WTC11 (cell line): ENCODE measurements at regions not wholly inside any gene's neighbourhood (a gene's known extent, or its start where the extent isn't known, plus 50 kb on each side); places are given as distances from the start of the nearest gene placed in this dataset.

Experiments used
- ATAC-seq: fragments of 200-7000 bp; cut with Tn5 transposase; 2 replicates; pipeline ENCODE4 v1.10.0; 2021; ENCODE audit warnings: mild to moderate bottlenecking, moderate library complexity
- CTCF ChIA-PET: fragments of 300-600 bp; sonication (Branson Sonifier 250); formaldehyde crosslinking; loops from one replicate; lab custom pipeline; 2021; ENCODE audit warnings: antibody characterized with exemption; lab: Charles Lee
- POLR2A ChIA-PET: fragments of 350-600 bp; sonication (Branson Sonifier 250); formaldehyde crosslinking; loops from one replicate; lab custom pipeline; 2021; ENCODE audit warnings: antibody characterized with exemption; lab: Charles Lee
- DNase-seq: peaks from one replicate; pipeline ENCODE4 v3.0.0; 2021; ENCODE audit warnings: low spot score
- H3K27ac Mint-ChIP-seq: 2 replicates; pipeline ENCODE4 v1.8.0; 2021; ENCODE audit warnings: mixed read lengths
- H3K27me3 Mint-ChIP-seq: 2 replicates; pipeline ENCODE4 v1.8.0; 2021; ENCODE audit warnings: low read depth, mild to moderate bottlenecking, moderate library complexity, mixed read lengths
- H3K36me3 Mint-ChIP-seq: 2 replicates; pipeline ENCODE4 v1.8.0; 2021; ENCODE audit warnings: mixed read lengths
- H3K4me1 Mint-ChIP-seq: 2 replicates; pipeline ENCODE4 v1.8.0; 2022; ENCODE audit warnings: mixed read lengths
- H3K4me3 Mint-ChIP-seq: 2 replicates; pipeline ENCODE4 v1.8.0; 2021; ENCODE audit warnings: mild to moderate bottlenecking, moderate library complexity, mixed read lengths
- H3K9me3 Mint-ChIP-seq: 2 replicates; pipeline ENCODE4 v1.8.0; 2021; ENCODE audit warnings: mixed read lengths
- CREB1 ChIP-seq: sonication (generic); formaldehyde crosslinking; IDR thresholded peaks from 2 replicates; pipeline ENCODE4 v1.8.0; 2023; ENCODE audit warnings: mild to moderate bottlenecking, missing genetic modification reagents
- EMX1 ChIP-seq: fragments of 250-450 bp; sonication (Bioruptor Pico); IDR thresholded peaks from 2 replicates; pipeline ENCODE4 v1.8.0; 2021; ENCODE audit warnings: mild to moderate bottlenecking
- ESRRA ChIP-seq: sonication (generic); formaldehyde crosslinking; IDR thresholded peaks from 2 replicates; pipeline ENCODE4 v1.8.1; 2022; ENCODE audit warnings: mild to moderate bottlenecking, missing genetic modification reagents, borderline replicate concordance
- FOXK1 ChIP-seq: sonication (generic); formaldehyde crosslinking; IDR thresholded peaks from 2 replicates; pipeline ENCODE4 v1.8.0; 2022; ENCODE audit warnings: mild to moderate bottlenecking, moderate library complexity, missing genetic modification reagents
- MXD4 ChIP-seq: fragments of 250-450 bp; sonication (Bioruptor Pico); IDR thresholded peaks from 2 replicates; pipeline ENCODE4 v1.8.0; 2021; ENCODE audit warnings: mild to moderate bottlenecking, moderate library complexity, borderline replicate concordance
- NR1H2 ChIP-seq: sonication (generic); formaldehyde crosslinking; IDR thresholded peaks from 2 replicates; pipeline ENCODE4 v1.9.0; 2021; ENCODE audit warnings: mild to moderate bottlenecking, moderate library complexity, missing genetic modification reagents
- OVOL2 ChIP-seq: fragments of 250-450 bp; sonication (Bioruptor Pico); IDR thresholded peaks from 2 replicates; pipeline ENCODE4 v1.9.0; 2021; ENCODE audit warnings: mild to moderate bottlenecking, borderline replicate concordance
- PRRX2 ChIP-seq: fragments of 250-450 bp; sonication (Bioruptor Pico); IDR thresholded peaks from 2 replicates; pipeline ENCODE4 v1.8.0; 2021; ENCODE audit warnings: mild to moderate bottlenecking
- TP53 ChIP-seq: sonication (generic); formaldehyde crosslinking; IDR thresholded peaks from 2 replicates; pipeline ENCODE4 v1.8.1; 2023; ENCODE audit warnings: mild to moderate bottlenecking, missing genetic modification reagents
- ZNF317 ChIP-seq: sonication (generic); formaldehyde crosslinking; IDR thresholded peaks from 2 replicates; pipeline ENCODE4 v1.8.1; 2023; ENCODE audit warnings: low read depth, mild to moderate bottlenecking, moderate library complexity, missing genetic modification reagents, borderline replicate concordance
- ZNF423 ChIP-seq: fragments of 250-450 bp; sonication (Bioruptor Pico); IDR thresholded peaks from 2 replicates; pipeline ENCODE4 v2.1.2; 2022; ENCODE audit warnings: mild to moderate bottlenecking, moderate library complexity
- TF ChIP-seq, protein P1 (sequence below): sonication (generic); formaldehyde crosslinking; IDR thresholded peaks from 2 replicates; pipeline ENCODE4 v1.8.1; 2023; ENCODE audit warnings: mild to moderate bottlenecking, missing genetic modification reagents, borderline replicate concordance
- TF ChIP-seq, protein P2 (sequence below): sonication (generic); formaldehyde crosslinking; IDR thresholded peaks from 2 replicates; pipeline ENCODE4 v1.8.0; 2023; ENCODE audit warnings: missing genetic modification reagents
- TF ChIP-seq, protein P3 (sequence below): sonication (generic); formaldehyde crosslinking; IDR thresholded peaks from 2 replicates; pipeline ENCODE4 v1.8.0; 2022; ENCODE audit warnings: mild to moderate bottlenecking, missing genetic modification reagents
- TF ChIP-seq, protein P4 (sequence below): sonication (generic); formaldehyde crosslinking; IDR thresholded peaks from 2 replicates; pipeline ENCODE4 v1.8.1; 2023; ENCODE audit warnings: mild to moderate bottlenecking, missing genetic modification reagents, moderate library complexity
- TF ChIP-seq, protein P5 (sequence below): fragments of 250-450 bp; sonication (Bioruptor Pico); IDR thresholded peaks from 2 replicates; pipeline ENCODE4 v1.9.0; 2021; ENCODE audit warnings: mild to moderate bottlenecking
- TF ChIP-seq, protein P6 (sequence below): fragments of 200-600 bp; IDR thresholded peaks from 2 replicates; pipeline ENCODE4 v1.8.0; 2022; ENCODE audit warnings: antibody characterized with exemption
- TF ChIP-seq, protein P7 (sequence below): sonication (generic); formaldehyde crosslinking; IDR thresholded peaks from 2 replicates; pipeline ENCODE4 v1.8.1; 2023; ENCODE audit warnings: mild to moderate bottlenecking, missing genetic modification reagents, moderate library complexity
- TF ChIP-seq, protein P8 (sequence below): sonication (generic); formaldehyde crosslinking; IDR thresholded peaks from 2 replicates; pipeline ENCODE4 v1.8.0; 2022; ENCODE audit warnings: mild to moderate bottlenecking, missing genetic modification reagents
- TF ChIP-seq, protein P9 (sequence below): sonication (generic); formaldehyde crosslinking; IDR thresholded peaks from 2 replicates; pipeline ENCODE4 v1.8.0; 2022; ENCODE audit warnings: missing genetic modification reagents
- TF ChIP-seq, protein P10 (sequence below): fragments of 250-450 bp; sonication (Bioruptor Pico); conservative IDR thresholded peaks from 2 replicates; pipeline ENCODE4 v1.9.0; 2021; ENCODE audit warnings: mild to moderate bottlenecking

DNA sequence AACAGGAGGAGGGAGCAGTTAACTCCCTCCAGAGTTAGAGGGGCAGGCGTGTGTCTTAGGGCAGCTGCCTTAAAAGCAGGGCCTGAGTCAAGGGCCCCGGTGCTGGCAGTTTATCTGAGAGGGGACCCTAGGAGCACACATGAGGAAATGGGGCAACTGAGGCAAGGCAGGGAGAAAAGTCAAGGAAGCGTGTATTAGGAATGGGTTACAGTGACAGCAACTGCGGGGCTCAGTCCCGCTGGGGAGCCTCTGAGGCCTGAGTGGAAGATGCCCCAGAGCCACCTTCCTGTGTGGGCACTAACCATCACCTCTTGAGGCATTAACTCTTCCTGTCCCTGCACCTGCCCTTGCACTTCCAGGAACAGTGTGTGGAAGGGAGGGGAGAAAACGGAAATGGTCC lies 276.3 kb downstream of the MATN1 start (continued):
- TF ChIP-seq, protein P1, sequence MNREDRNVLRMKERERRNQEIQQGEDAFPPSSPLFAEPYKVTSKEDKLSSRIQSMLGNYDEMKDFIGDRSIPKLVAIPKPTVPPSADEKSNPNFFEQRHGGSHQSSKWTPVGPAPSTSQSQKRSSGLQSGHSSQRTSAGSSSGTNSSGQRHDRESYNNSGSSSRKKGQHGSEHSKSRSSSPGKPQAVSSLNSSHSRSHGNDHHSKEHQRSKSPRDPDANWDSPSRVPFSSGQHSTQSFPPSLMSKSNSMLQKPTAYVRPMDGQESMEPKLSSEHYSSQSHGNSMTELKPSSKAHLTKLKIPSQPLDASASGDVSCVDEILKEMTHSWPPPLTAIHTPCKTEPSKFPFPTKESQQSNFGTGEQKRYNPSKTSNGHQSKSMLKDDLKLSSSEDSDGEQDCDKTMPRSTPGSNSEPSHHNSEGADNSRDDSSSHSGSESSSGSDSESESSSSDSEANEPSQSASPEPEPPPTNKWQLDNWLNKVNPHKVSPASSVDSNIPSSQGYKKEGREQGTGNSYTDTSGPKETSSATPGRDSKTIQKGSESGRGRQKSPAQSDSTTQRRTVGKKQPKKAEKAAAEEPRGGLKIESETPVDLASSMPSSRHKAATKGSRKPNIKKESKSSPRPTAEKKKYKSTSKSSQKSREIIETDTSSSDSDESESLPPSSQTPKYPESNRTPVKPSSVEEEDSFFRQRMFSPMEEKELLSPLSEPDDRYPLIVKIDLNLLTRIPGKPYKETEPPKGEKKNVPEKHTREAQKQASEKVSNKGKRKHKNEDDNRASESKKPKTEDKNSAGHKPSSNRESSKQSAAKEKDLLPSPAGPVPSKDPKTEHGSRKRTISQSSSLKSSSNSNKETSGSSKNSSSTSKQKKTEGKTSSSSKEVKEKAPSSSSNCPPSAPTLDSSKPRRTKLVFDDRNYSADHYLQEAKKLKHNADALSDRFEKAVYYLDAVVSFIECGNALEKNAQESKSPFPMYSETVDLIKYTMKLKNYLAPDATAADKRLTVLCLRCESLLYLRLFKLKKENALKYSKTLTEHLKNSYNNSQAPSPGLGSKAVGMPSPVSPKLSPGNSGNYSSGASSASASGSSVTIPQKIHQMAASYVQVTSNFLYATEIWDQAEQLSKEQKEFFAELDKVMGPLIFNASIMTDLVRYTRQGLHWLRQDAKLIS (CRISPR knock-in tag): no peak
- TF ChIP-seq, protein P2, sequence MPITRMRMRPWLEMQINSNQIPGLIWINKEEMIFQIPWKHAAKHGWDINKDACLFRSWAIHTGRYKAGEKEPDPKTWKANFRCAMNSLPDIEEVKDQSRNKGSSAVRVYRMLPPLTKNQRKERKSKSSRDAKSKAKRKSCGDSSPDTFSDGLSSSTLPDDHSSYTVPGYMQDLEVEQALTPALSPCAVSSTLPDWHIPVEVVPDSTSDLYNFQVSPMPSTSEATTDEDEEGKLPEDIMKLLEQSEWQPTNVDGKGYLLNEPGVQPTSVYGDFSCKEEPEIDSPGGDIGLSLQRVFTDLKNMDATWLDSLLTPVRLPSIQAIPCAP (CRISPR knock-in tag): no peak
- TF ChIP-seq, protein P3, sequence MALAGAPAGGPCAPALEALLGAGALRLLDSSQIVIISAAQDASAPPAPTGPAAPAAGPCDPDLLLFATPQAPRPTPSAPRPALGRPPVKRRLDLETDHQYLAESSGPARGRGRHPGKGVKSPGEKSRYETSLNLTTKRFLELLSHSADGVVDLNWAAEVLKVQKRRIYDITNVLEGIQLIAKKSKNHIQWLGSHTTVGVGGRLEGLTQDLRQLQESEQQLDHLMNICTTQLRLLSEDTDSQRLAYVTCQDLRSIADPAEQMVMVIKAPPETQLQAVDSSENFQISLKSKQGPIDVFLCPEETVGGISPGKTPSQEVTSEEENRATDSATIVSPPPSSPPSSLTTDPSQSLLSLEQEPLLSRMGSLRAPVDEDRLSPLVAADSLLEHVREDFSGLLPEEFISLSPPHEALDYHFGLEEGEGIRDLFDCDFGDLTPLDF (CRISPR knock-in tag): no peak
- TF ChIP-seq OVOL2 (CRISPR knock-in tag): no peak
- TF ChIP-seq, protein P4, sequence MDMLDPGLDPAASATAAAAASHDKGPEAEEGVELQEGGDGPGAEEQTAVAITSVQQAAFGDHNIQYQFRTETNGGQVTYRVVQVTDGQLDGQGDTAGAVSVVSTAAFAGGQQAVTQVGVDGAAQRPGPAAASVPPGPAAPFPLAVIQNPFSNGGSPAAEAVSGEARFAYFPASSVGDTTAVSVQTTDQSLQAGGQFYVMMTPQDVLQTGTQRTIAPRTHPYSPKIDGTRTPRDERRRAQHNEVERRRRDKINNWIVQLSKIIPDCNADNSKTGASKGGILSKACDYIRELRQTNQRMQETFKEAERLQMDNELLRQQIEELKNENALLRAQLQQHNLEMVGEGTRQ: no peak
- no peak for TF ChIP-seq ZNF423
- TF ChIP-seq PRRX2 (CRISPR knock-in tag): no peak
- no peak for TF ChIP-seq TP53 (CRISPR knock-in tag)

DNA sequence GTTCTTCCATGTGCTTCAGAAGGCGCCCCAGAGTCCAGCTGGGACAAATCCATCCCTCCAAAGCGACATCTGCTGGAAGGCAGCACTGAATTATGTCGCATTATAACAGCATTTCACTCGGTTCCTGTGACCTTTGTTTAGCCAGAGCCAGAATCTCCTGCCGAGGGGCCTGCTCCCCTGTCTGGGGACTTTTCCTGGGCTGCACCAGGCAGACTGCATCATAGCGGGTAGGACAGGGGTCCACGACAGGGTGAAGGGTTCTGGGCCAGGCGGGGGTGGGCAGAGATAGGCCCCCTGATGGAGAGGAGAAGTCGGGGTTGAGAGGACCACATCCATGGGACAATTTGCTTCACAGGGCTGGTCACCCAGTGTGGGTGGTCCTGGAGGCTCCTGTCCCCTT lies 276.9 kb downstream of the MATN1 start:
- CTCF ChIA-PET: no interaction called here
- no peak overlapping the region for H3K4me3 Mint-ChIP-seq
- TF ChIP-seq ZNF423 (no peak), CREB1 (no peak), FOXK1 (no peak), PRRX2 (CRISPR knock-in tag) (no peak), NR1H2 (CRISPR knock-in tag) (no peak), MXD4 (CRISPR knock-in tag) (no peak), ESRRA (CRISPR knock-in tag) (no peak), EMX1 (CRISPR knock-in tag) (no peak), ZNF317 (CRISPR knock-in tag) (no peak)
- TF ChIP-seq, protein P5, sequence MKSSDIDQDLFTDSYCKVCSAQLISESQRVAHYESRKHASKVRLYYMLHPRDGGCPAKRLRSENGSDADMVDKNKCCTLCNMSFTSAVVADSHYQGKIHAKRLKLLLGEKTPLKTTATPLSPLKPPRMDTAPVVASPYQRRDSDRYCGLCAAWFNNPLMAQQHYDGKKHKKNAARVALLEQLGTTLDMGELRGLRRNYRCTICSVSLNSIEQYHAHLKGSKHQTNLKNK (CRISPR knock-in tag): no peak
- TF ChIP-seq, protein P6, sequence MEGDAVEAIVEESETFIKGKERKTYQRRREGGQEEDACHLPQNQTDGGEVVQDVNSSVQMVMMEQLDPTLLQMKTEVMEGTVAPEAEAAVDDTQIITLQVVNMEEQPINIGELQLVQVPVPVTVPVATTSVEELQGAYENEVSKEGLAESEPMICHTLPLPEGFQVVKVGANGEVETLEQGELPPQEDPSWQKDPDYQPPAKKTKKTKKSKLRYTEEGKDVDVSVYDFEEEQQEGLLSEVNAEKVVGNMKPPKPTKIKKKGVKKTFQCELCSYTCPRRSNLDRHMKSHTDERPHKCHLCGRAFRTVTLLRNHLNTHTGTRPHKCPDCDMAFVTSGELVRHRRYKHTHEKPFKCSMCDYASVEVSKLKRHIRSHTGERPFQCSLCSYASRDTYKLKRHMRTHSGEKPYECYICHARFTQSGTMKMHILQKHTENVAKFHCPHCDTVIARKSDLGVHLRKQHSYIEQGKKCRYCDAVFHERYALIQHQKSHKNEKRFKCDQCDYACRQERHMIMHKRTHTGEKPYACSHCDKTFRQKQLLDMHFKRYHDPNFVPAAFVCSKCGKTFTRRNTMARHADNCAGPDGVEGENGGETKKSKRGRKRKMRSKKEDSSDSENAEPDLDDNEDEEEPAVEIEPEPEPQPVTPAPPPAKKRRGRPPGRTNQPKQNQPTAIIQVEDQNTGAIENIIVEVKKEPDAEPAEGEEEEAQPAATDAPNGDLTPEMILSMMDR: no peak
- TF ChIP-seq, protein P7, sequence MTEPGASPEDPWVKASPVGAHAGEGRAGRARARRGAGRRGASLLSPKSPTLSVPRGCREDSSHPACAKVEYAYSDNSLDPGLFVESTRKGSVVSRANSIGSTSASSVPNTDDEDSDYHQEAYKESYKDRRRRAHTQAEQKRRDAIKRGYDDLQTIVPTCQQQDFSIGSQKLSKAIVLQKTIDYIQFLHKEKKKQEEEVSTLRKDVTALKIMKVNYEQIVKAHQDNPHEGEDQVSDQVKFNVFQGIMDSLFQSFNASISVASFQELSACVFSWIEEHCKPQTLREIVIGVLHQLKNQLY (CRISPR knock-in tag): no peak
- TF ChIP-seq, protein P8, sequence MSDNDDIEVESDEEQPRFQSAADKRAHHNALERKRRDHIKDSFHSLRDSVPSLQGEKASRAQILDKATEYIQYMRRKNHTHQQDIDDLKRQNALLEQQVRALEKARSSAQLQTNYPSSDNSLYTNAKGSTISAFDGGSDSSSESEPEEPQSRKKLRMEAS: no peak
- TF ChIP-seq, protein P9, sequence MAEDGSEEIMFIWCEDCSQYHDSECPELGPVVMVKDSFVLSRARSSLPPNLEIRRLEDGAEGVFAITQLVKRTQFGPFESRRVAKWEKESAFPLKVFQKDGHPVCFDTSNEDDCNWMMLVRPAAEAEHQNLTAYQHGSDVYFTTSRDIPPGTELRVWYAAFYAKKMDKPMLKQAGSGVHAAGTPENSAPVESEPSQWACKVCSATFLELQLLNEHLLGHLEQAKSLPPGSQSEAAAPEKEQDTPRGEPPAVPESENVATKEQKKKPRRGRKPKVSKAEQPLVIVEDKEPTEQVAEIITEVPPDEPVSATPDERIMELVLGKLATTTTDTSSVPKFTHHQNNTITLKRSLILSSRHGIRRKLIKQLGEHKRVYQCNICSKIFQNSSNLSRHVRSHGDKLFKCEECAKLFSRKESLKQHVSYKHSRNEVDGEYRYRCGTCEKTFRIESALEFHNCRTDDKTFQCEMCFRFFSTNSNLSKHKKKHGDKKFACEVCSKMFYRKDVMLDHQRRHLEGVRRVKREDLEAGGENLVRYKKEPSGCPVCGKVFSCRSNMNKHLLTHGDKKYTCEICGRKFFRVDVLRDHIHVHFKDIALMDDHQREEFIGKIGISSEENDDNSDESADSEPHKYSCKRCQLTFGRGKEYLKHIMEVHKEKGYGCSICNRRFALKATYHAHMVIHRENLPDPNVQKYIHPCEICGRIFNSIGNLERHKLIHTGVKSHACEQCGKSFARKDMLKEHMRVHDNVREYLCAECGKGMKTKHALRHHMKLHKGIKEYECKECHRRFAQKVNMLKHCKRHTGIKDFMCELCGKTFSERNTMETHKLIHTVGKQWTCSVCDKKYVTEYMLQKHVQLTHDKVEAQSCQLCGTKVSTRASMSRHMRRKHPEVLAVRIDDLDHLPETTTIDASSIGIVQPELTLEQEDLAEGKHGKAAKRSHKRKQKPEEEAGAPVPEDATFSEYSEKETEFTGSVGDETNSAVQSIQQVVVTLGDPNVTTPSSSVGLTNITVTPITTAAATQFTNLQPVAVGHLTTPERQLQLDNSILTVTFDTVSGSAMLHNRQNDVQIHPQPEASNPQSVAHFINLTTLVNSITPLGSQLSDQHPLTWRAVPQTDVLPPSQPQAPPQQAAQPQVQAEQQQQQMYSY (CRISPR knock-in tag): no peak
- TF ChIP-seq, protein P10, sequence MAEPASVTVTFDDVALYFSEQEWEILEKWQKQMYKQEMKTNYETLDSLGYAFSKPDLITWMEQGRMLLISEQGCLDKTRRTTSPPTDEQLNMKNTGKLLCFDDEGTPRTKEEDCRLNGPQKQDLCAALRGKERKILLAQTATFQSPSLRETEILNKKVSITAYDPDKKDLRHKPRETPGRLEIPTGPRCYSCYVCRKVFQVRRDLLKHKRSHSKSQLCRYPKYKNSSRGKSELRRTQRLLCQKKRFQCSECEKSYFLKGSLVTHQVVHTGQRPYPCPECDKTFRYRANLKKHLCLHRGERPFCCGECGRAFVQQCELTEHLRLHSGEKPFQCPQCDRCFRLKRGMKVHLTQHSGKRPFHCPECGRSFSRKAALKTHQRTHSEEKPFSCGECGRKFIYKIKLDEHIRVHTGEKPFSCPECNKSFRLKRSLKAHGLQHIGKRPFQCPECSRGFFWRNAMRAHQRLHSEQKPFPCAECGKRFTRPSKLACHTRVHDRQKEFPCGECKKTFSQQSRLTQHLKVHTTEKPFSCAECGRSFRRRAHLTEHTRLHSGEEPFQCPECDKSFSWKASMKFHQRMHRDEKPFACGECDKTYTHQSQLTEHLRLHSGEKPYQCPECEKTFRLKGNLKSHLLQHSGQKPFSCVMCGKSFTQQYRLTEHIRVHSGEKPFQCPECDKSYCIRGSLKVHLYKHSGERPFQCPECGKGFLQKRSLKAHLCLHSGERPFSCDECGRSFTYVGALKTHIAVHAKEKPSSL (CRISPR knock-in tag): no peak

More for the DNA sequence above, 276.9 kb downstream of the MATN1 start:
- DNase-seq (no peak), ATAC-seq (no peak)
- POLR2A ChIA-PET: no interaction called here
- Mint-ChIP-seq H3K9me3 (peaks cover 6% of the 10 kb centered on the region), H3K36me3 (0 out of 2 replicates have a peak, but pooled peaks cover 5% of the 10 kb centered on the region), H3K4me1 (0 out of 2 replicates have a peak, but pooled peaks cover 5% of the 10 kb centered on the region), H3K27ac (no peak overlapping the region), H3K27me3 (no peaks in the 10 kb centered on the region; the same call in 1 of the 2 replicates)
